ENCODE measurements at regions not wholly inside any gene's neighbourhood (a gene's known extent, or its start where the extent isn't known, plus 50 kb on each side); places are given as distances from the start of the nearest gene placed in this dataset.

- Histone ChIP-seq H3K9me3 (no peaks in the 10 kb centered on the region), H3K4me3 (ENCODE audit: control insufficient read depth in 1 of 2, extremely low read depth in 1 of 2, low read length in 1 of 2) (no peak overlapping the region), H3K27me3 (replicated peaks in 1 of 2; ENCODE audit: control insufficient read depth in 2 of 2, extremely low read depth in 1 of 2, insufficient read depth in 2 of 2, low read length in 1 of 2) (no peaks in the 10 kb centered on the region), H3K36me3 (ENCODE audit: control insufficient read depth in 2 of 2, extremely low read depth in 1 of 2, insufficient read depth in 1 of 2, low read length in 1 of 2) (no peaks in the 10 kb centered on the region), H3K27ac (ENCODE audit: low read length) (no peak overlapping the region), H3K4me1 (ENCODE audit: control insufficient read depth in 1 of 2, extremely low read depth in 1 of 2, insufficient read depth in 2 of 2, low read length in 2 of 2) (no peaks in the 10 kb centered on the region)
- DNase-seq = no peak
- no peaks in the 10 kb centered on the region for H3K4me1 Mint-ChIP-seq
- no peak overlapping the region for H3K27ac Mint-ChIP-seq
- WGBS (ENCODE audit: insufficient coverage) = 80% methylated on average over 3 of the region's 6 CpGs
- ChIA-PET CTCF (no interaction called here), POLR2A (interaction anchor here in 1 of 2 donors (0.6 kb wide), 1 partner anchor 20 kb away, joined by 3 read pairs; no protein-coding TSS in a partner anchor)
- H3K27me3 Mint-ChIP-seq = peaks cover 0 to 4% of the 10 kb centered on the region in 2 donors
- H3K36me3 Mint-ChIP-seq = no peaks in the 10 kb centered on the region
- ATAC-seq (replicated peaks in 1 of 4) = no peak
- H3K4me3 Mint-ChIP-seq = no peak overlapping the region
- peaks cover 0 to 4% (median 0%) of the 10 kb centered on the region in 3 donors for H3K9me3 Mint-ChIP-seq
Measured at GRCh38 chr5:160923936-160924710, 72.1 kb upstream of the ATP10B start.

- Mint-ChIP-seq H3K27me3 (peaks cover 0 to 4% of the 10 kb centered on the region in 2 donors), H3K27ac (no peak overlapping the region), H3K36me3 (no peaks in the 10 kb centered on the region), H3K4me1 (no peaks in the 10 kb centered on the region), H3K4me3 (no peak overlapping the region), H3K9me3 (peaks cover 0 to 4% (median 0%) of the 10 kb centered on the region in 3 donors)
- H3K4me3 ChIP-seq (ENCODE audit: control insufficient read depth in 1 of 2, extremely low read depth in 1 of 2, low read length in 1 of 2) = no peak overlapping the region
- no peaks in the 10 kb centered on the region for H3K36me3 ChIP-seq (ENCODE audit: control insufficient read depth in 2 of 2, extremely low read depth in 1 of 2, insufficient read depth in 1 of 2, low read length in 1 of 2)
- no peaks in the 10 kb centered on the region for H3K9me3 ChIP-seq
- CTCF ChIA-PET = no interaction called here
- H3K27ac ChIP-seq (ENCODE audit: low read length) = no peak overlapping the region
- POLR2A ChIA-PET = no interaction called here
- H3K27me3 ChIP-seq (replicated peaks in 1 of 2; ENCODE audit: control insufficient read depth in 2 of 2, extremely low read depth in 1 of 2, insufficient read depth in 2 of 2, low read length in 1 of 2) = no peaks in the 10 kb centered on the region
- no peak for DNase-seq
- 78% methylated on average over 4 of the region's 7 CpGs for WGBS (ENCODE audit: insufficient coverage)
- no peak for ATAC-seq (replicated peaks in 1 of 4)
- no peaks in the 10 kb centered on the region for H3K4me1 ChIP-seq (ENCODE audit: control insufficient read depth in 1 of 2, extremely low read depth in 1 of 2, insufficient read depth in 2 of 2, low read length in 2 of 2)
Measured at GRCh38 chr5:160923411-160923810, 71.4 kb upstream of the ATP10B start.

GRCh38 chr5:160922311-160922710, 70.3 kb upstream of the ATP10B start:
- ChIA-PET POLR2A (no interaction called here), CTCF (no interaction called here)
- H3K9me3 ChIP-seq = no peaks in the 10 kb centered on the region
- H3K27me3 ChIP-seq (replicated peaks in 1 of 2; ENCODE audit: control insufficient read depth in 2 of 2, extremely low read depth in 1 of 2, insufficient read depth in 2 of 2, low read length in 1 of 2) = peaks cover 0 to 3% of the 10 kb centered on the region in 2 experiments
- H3K4me3 ChIP-seq (ENCODE audit: control insufficient read depth in 1 of 2, extremely low read depth in 1 of 2, low read length in 1 of 2) = no peak overlapping the region
- Mint-ChIP-seq H3K27me3 (peaks cover 0 to 4% of the 10 kb centered on the region in 2 donors), H3K27ac (no peak overlapping the region), H3K36me3 (no peaks in the 10 kb centered on the region), H3K4me1 (no peaks in the 10 kb centered on the region), H3K4me3 (no peak overlapping the region), H3K9me3 (peaks cover 0 to 4% (median 0%) of the 10 kb centered on the region in 3 donors)
- no CpG with 5 or more reads among the region's 2 CpGs for WGBS (ENCODE audit: insufficient coverage)
- no peaks in the 10 kb centered on the region for H3K4me1 ChIP-seq (ENCODE audit: control insufficient read depth in 1 of 2, extremely low read depth in 1 of 2, insufficient read depth in 2 of 2, low read length in 2 of 2)
- no peak overlapping the region for H3K27ac ChIP-seq (ENCODE audit: low read length)
- no peaks in the 10 kb centered on the region for H3K36me3 ChIP-seq (ENCODE audit: control insufficient read depth in 2 of 2, extremely low read depth in 1 of 2, insufficient read depth in 1 of 2, low read length in 1 of 2)
- ATAC-seq (replicated peaks in 1 of 4) = no peak
- no peak for DNase-seq

- Histone ChIP-seq H3K4me1 (ENCODE audit: control insufficient read depth in 1 of 2, extremely low read depth in 1 of 2, insufficient read depth in 2 of 2, low read length in 2 of 2) (no peaks in the 10 kb centered on the region), H3K36me3 (ENCODE audit: control insufficient read depth in 2 of 2, extremely low read depth in 1 of 2, insufficient read depth in 1 of 2, low read length in 1 of 2) (no peaks in the 10 kb centered on the region), H3K9me3 (no peaks in the 10 kb centered on the region), H3K4me3 (ENCODE audit: control insufficient read depth in 1 of 2, extremely low read depth in 1 of 2, low read length in 1 of 2) (no peak overlapping the region), H3K27ac (ENCODE audit: low read length) (no peak overlapping the region), H3K27me3 (replicated peaks in 1 of 2; ENCODE audit: control insufficient read depth in 2 of 2, extremely low read depth in 1 of 2, insufficient read depth in 2 of 2, low read length in 1 of 2) (peaks cover 0 to 3% of the 10 kb centered on the region in 2 experiments)
- no peak overlapping the region for H3K4me3 Mint-ChIP-seq
- H3K36me3 Mint-ChIP-seq = no peaks in the 10 kb centered on the region
- 100% methylated on average over 1 of the region's 4 CpGs for WGBS (ENCODE audit: insufficient coverage)
- no peak for ATAC-seq (replicated peaks in 1 of 4)
- H3K9me3 Mint-ChIP-seq = peaks cover 0 to 4% (median 0%) of the 10 kb centered on the region in 3 donors
- peaks cover 0 to 4% of the 10 kb centered on the region in 2 donors for H3K27me3 Mint-ChIP-seq
- POLR2A ChIA-PET = no interaction called here
- DNase-seq = no peak
- CTCF ChIA-PET = no interaction called here
- H3K4me1 Mint-ChIP-seq = no peaks in the 10 kb centered on the region
- no peak overlapping the region for H3K27ac Mint-ChIP-seq
Measured at GRCh38 chr5:160921423-160922285, 69.6 kb upstream of the ATP10B start.

GRCh38 chr5:160919626-160920025, 67.6 kb upstream of the ATP10B start:
- H3K9me3 ChIP-seq = no peaks in the 10 kb centered on the region
- CTCF ChIA-PET = no interaction called here

GRCh38 chr5:160918386-160918785, 66.4 kb upstream of the ATP10B start:
- WGBS (ENCODE audit: insufficient coverage) = 92% methylated on average over 1 of the region's 2 CpGs
- no peaks in the 10 kb centered on the region for H3K4me1 Mint-ChIP-seq
- Histone ChIP-seq H3K4me3 (ENCODE audit: control insufficient read depth in 1 of 2, extremely low read depth in 1 of 2, low read length in 1 of 2) (no peak overlapping the region), H3K4me1 (ENCODE audit: control insufficient read depth in 1 of 2, extremely low read depth in 1 of 2, insufficient read depth in 2 of 2, low read length in 2 of 2) (no peaks in the 10 kb centered on the region), H3K27me3 (replicated peaks in 1 of 2; ENCODE audit: control insufficient read depth in 2 of 2, extremely low read depth in 1 of 2, insufficient read depth in 2 of 2, low read length in 1 of 2) (peaks cover 0 to 3% of the 10 kb centered on the region in 2 experiments), H3K9me3 (no peaks in the 10 kb centered on the region), H3K27ac (ENCODE audit: low read length) (no peak overlapping the region), H3K36me3 (ENCODE audit: control insufficient read depth in 2 of 2, extremely low read depth in 1 of 2, insufficient read depth in 1 of 2, low read length in 1 of 2) (no peaks in the 10 kb centered on the region)
- DNase-seq = no peak
- no peak overlapping the region for H3K4me3 Mint-ChIP-seq
- ATAC-seq (replicated peaks in 1 of 4) = no peak
- peaks cover 2 to 4% of the 10 kb centered on the region in 2 donors for H3K27me3 Mint-ChIP-seq
- no peaks in the 10 kb centered on the region for H3K36me3 Mint-ChIP-seq
- CTCF ChIA-PET = no interaction called here
- POLR2A ChIA-PET = no interaction called here
- H3K9me3 Mint-ChIP-seq = peaks cover 0 to 4% (median 0%) of the 10 kb centered on the region in 3 donors
- no peak overlapping the region for H3K27ac Mint-ChIP-seq

More at GRCh38 chr5:160919626-160920025, 67.6 kb upstream of the ATP10B start:
- Mint-ChIP-seq H3K27ac (no peak overlapping the region), H3K9me3 (peaks cover 0 to 4% (median 0%) of the 10 kb centered on the region in 3 donors), H3K4me3 (no peak overlapping the region), H3K36me3 (no peaks in the 10 kb centered on the region), H3K4me1 (no peaks in the 10 kb centered on the region), H3K27me3 (peaks cover 0 to 4% of the 10 kb centered on the region in 2 donors)
- no peak for ATAC-seq (replicated peaks in 1 of 4)
- 71% methylated on average over 4 of the region's 8 CpGs for WGBS (ENCODE audit: insufficient coverage)
- Histone ChIP-seq H3K27ac (ENCODE audit: low read length) (no peak overlapping the region), H3K36me3 (ENCODE audit: control insufficient read depth in 2 of 2, extremely low read depth in 1 of 2, insufficient read depth in 1 of 2, low read length in 1 of 2) (no peaks in the 10 kb centered on the region), H3K27me3 (replicated peaks in 1 of 2; ENCODE audit: control insufficient read depth in 2 of 2, extremely low read depth in 1 of 2, insufficient read depth in 2 of 2, low read length in 1 of 2) (peaks cover 0 to 3% of the 10 kb centered on the region in 2 experiments), H3K4me1 (ENCODE audit: control insufficient read depth in 1 of 2, extremely low read depth in 1 of 2, insufficient read depth in 2 of 2, low read length in 2 of 2) (no peaks in the 10 kb centered on the region), H3K4me3 (ENCODE audit: control insufficient read depth in 1 of 2, extremely low read depth in 1 of 2, low read length in 1 of 2) (no peak overlapping the region)
- POLR2A ChIA-PET = no interaction called here
- no peak for DNase-seq
